Liver (tissue), 8 donors: ENCODE measurements at regions not wholly inside any gene's neighbourhood (a gene's known extent, or its start where the extent isn't known, plus 50 kb on each side); places are given as distances from the start of the nearest gene placed in this dataset.
"Not testable (repeated sequence)": the region's sequence is repeated elsewhere in the genome, so short reads cannot be mapped to it uniquely, and the experiment has no call there.

Experiments
- DNase-seq: peaks from one replicate; pipeline ENCODE4 v3.0.0-alpha.2; 2017; ENCODE audit warnings: low spot score
- H3K27ac ChIP-seq, 2 donors: one replicate each; pipeline ENCODE4 v1.7.0; 2013; ENCODE audit warnings: inconsistent platforms in 2 of 2, low read length in 2 of 2, control low read depth in 1 of 2, low read depth in 1 of 2, mild to moderate bottlenecking in 1 of 2
- H3K27me3 ChIP-seq, 4 donors: one replicate each; pipeline versions ENCODE4 v1.6.1 to v1.7.0; 2013; ENCODE audit warnings: low read length in 3 of 4, inconsistent platforms in 1 of 4, mild to moderate bottlenecking in 1 of 4, moderate library complexity in 1 of 4; ENCODE audit not compliant: control insufficient read depth in 4 of 4, insufficient read depth in 4 of 4
- H3K36me3 ChIP-seq, 4 donors: one replicate each; pipeline versions ENCODE4 v1.6.1 to v1.7.0; 2013; ENCODE audit warnings: low read length in 3 of 4, mild to moderate bottlenecking in 3 of 4, low read depth in 1 of 4, moderate library complexity in 1 of 4; ENCODE audit not compliant: control insufficient read depth in 4 of 4, insufficient read depth in 3 of 4
- H3K4me1 ChIP-seq, 4 donors: one replicate each; pipeline versions ENCODE4 v1.6.1 to v1.7.0; 2013; ENCODE audit warnings: low read length in 3 of 4, mild to moderate bottlenecking in 3 of 4, moderate library complexity in 1 of 4; ENCODE audit not compliant: control insufficient read depth in 4 of 4, insufficient read depth in 4 of 4
- H3K4me3 ChIP-seq, 3 donors: one replicate each; pipeline versions ENCODE4 v1.6.1 to v1.7.0; 2013; ENCODE audit warnings: low read length in 3 of 3, control low read depth in 1 of 3, low read depth in 1 of 3, mild to moderate bottlenecking in 1 of 3
- H3K9ac ChIP-seq, 2 donors: one replicate each; pipeline ENCODE4 v1.7.0; 2013; ENCODE audit warnings: low read length in 2 of 2, mild to moderate bottlenecking in 2 of 2, moderate library complexity in 2 of 2, control low read depth in 1 of 2, low read depth in 1 of 2
- H3K9me3 ChIP-seq, 4 donors: one replicate each; pipeline versions ENCODE4 v1.6.1 to v1.7.0; 2013; ENCODE audit warnings: low read length in 3 of 4; ENCODE audit not compliant: control insufficient read depth in 4 of 4
- ATF3 ChIP-seq: IDR thresholded peaks from 2 replicates; pipeline ENCODE4 v1.6.1; 2016; ENCODE audit warnings: antibody characterized with exemption
- CTCF ChIP-seq: fragments of 150-350 bp; IDR thresholded peaks from 2 replicates; pipeline ENCODE4 v1.5.1; 2017; ENCODE audit warnings: improper control_type of control experiment, low read depth, low read length; ENCODE audit not compliant: missing input control
- EGR1 ChIP-seq, 2 donors: IDR thresholded peaks; 2 replicates each; pipeline ENCODE4 v1.6.1; 2016 to 2018; ENCODE audit warnings: antibody characterized with exemption in 2 of 2, low read depth in 2 of 2
- FOXA1 ChIP-seq: IDR thresholded peaks from 2 replicates; pipeline ENCODE4 v1.6.1; 2016; ENCODE audit warnings: antibody characterized with exemption
- GABPA ChIP-seq, 2 donors: IDR thresholded peaks in 1 of 2; conservative IDR thresholded peaks in 1 of 2; 2 replicates each; pipeline ENCODE4 v1.6.1; 2016; ENCODE audit warnings: antibody characterized with exemption in 2 of 2, mild to moderate bottlenecking in 1 of 2, moderate library complexity in 1 of 2
- HNF4A ChIP-seq, 2 donors: conservative IDR thresholded peaks; 2 replicates each; pipeline ENCODE4 v1.6.1; 2016; ENCODE audit warnings: antibody characterized with exemption in 2 of 2, mild to moderate bottlenecking in 2 of 2
- HNF4G ChIP-seq: IDR thresholded peaks from 2 replicates; pipeline ENCODE4 v1.6.1; 2016; ENCODE audit warnings: antibody characterized with exemption
- JUND ChIP-seq, 2 donors: IDR thresholded peaks; 2 replicates each; pipeline ENCODE4 v1.6.1; 2016; ENCODE audit warnings: antibody characterized with exemption in 2 of 2
- MAX ChIP-seq: IDR thresholded peaks from 2 replicates; pipeline ENCODE4 v1.6.1; 2016; ENCODE audit warnings: antibody characterized with exemption
- NR2F2 ChIP-seq: IDR thresholded peaks from 2 replicates; pipeline ENCODE4 v1.6.1; 2016; ENCODE audit warnings: antibody characterized with exemption
- RAD21 ChIP-seq, 2 donors: IDR thresholded peaks; 2 replicates each; pipeline ENCODE4 v1.6.1; 2016; ENCODE audit warnings: antibody characterized with exemption in 2 of 2, mild to moderate bottlenecking in 2 of 2
- RXRA ChIP-seq, 2 donors: IDR thresholded peaks; 2 replicates each; pipeline ENCODE4 v1.6.1; 2017 to 2018; ENCODE audit warnings: antibody characterized with exemption in 2 of 2, mild to moderate bottlenecking in 1 of 2
- SP1 ChIP-seq: IDR thresholded peaks from 2 replicates; pipeline ENCODE4 v1.6.1; 2018; ENCODE audit warnings: antibody characterized with exemption, mild to moderate bottlenecking
- TAF1 ChIP-seq: conservative IDR thresholded peaks from 2 replicates; pipeline ENCODE4 v1.6.1; 2016; ENCODE audit warnings: antibody characterized with exemption, mild to moderate bottlenecking
- YY1 ChIP-seq: IDR thresholded peaks from 2 replicates; pipeline ENCODE4 v1.6.1; 2016; ENCODE audit warnings: antibody characterized with exemption, mild to moderate bottlenecking
- ZBTB33 ChIP-seq: IDR thresholded peaks from 2 replicates; pipeline ENCODE4 v1.6.1; 2016; ENCODE audit warnings: antibody characterized with exemption
- WGBS: extraction: QIAGEN DNeasy Blood & Tissue Kit; methylation state at CpG from one replicate; pipeline ENCODE4 v1.1.7; 2013; 5-methylcytosine and 5-hydroxymethylcytosine counted together
- donor health status: healthy.
- donor health status: healthy.
- donor health status: healthy.
- donor health status: healthy.
- donor health status: healthy.

GRCh38 chr3:118671192-118671591 is 363.5 kb downstream of the IGSF11 start (continued):
- TF ChIP-seq CTCF (no peak), SP1 (no peak), YY1 (no peak), ATF3 (no peak), MAX (no peak), GABPA (IDR thresholded peaks at IDR 0.05 in 1 of 2, conservative IDR thresholded peaks at IDR 0.05 in 1 of 2) (no peak), NR2F2 (no peak), HNF4A (conservative IDR thresholded peaks at IDR 0.05) (no peak)

GRCh38 chr3:118675305-118675704 is 359.3 kb downstream of the IGSF11 start:
- H3K4me1 ChIP-seq: no peaks in the 10 kb centered on the region
- no peak overlapping the region for H3K9ac ChIP-seq
- no peak for DNase-seq
- H3K36me3 ChIP-seq: no peaks in the 10 kb centered on the region
- no peak overlapping the region for H3K4me3 ChIP-seq
- no peaks in the 10 kb centered on the region for H3K27me3 ChIP-seq
- WGBS: 90% methylated on average over 2 of the region's 2 CpGs
- TF ChIP-seq FOXA1 (no peak), YY1 (no peak)
- H3K27ac ChIP-seq: no peak overlapping the region
- no peaks in the 10 kb centered on the region for H3K9me3 ChIP-seq

GRCh38 chr3:118678663-118679062 is 356.0 kb downstream of the IGSF11 start:
- DNase-seq, H3K4me1 ChIP-seq, H3K4me3 ChIP-seq, H3K9me3 ChIP-seq, H3K27ac ChIP-seq, H3K9ac ChIP-seq, H3K36me3 ChIP-seq, H3K27me3 ChIP-seq: not testable (repeated sequence)

GRCh38 chr3:118682921-118683320 is 351.7 kb downstream of the IGSF11 start:
- Histone ChIP-seq H3K9ac (no peak overlapping the region), H3K27me3 (no peaks in the 10 kb centered on the region), H3K36me3 (no peaks in the 10 kb centered on the region), H3K27ac (no peak overlapping the region), H3K9me3 (peaks cover 0 to 3% (median 0%) of the 10 kb centered on the region in 4 donors), H3K4me3 (no peak overlapping the region), H3K4me1 (no peaks in the 10 kb centered on the region)
- WGBS: 79% methylated on average over 2 of the region's 2 CpGs
- no peak for DNase-seq
- no peak for TF ChIP-seq ATF3
- no peak for TF ChIP-seq CTCF
- TF ChIP-seq RXRA (IDR thresholded peaks at IDR 0.05): no peak
- no peak for TF ChIP-seq EGR1 (IDR thresholded peaks at IDR 0.05; ENCODE audit: low read depth in 2 of 2)
- TF ChIP-seq JUND (IDR thresholded peaks at IDR 0.05): no peak
- no peak for TF ChIP-seq RAD21 (IDR thresholded peaks at IDR 0.05)
- TF ChIP-seq HNF4G: no peak
- no peak for TF ChIP-seq NR2F2
- TF ChIP-seq MAX: no peak
- TF ChIP-seq YY1: no peak
- no peak for TF ChIP-seq SP1
- no peak for TF ChIP-seq ZBTB33
- TF ChIP-seq TAF1: no peak
- TF ChIP-seq HNF4A (conservative IDR thresholded peaks at IDR 0.05): no peak
